ENCODE measurements at regions not wholly inside any gene's neighbourhood (a gene's known extent, or its start where the extent isn't known, plus 50 kb on each side); places are given as distances from the start of the nearest gene placed in this dataset.

DNA sequence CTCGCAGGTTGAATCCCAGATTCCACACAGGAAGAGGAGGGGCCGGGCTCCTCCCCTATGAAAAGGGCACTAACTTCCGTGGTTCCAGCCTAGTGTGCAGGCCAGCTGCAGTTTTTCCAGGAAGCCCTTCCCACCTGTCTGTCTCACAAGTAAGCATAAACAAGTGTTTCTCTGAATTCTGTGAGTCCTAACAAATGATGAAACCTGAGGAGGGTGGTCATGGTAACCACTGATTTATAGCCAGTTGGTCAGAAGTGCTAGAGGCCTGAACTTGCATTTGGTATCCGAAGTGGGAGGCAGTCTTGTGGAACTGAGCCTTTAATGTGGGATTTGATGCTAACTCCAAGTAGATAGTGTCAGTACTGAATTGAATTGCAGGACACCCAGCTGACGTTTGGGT lies 54.7 kb upstream of the STEAP4 start:
- no peak for DNase-seq (ENCODE audit: low read depth, low spot score)
- Histone ChIP-seq H3K4me3 (no peak overlapping the region), H3K36me3 (ENCODE audit: insufficient read depth, low read length) (no peaks in the 10 kb centered on the region), H3K9ac (ENCODE audit: insufficient read length) (no peak overlapping the region), H3K9me3 (ENCODE audit: low read depth, low read length) (no peaks in the 10 kb centered on the region), H3K27ac (no peak overlapping the region)
- TF ChIP-seq FOXP2 (optimal IDR thresholded peaks at IDR 0.05; ENCODE audit: control extremely low read depth, extremely low read length, insufficient read depth) = no peak
- TF ChIP-seq POLR2AphosphoS5 (IDR thresholded peaks at IDR 0.05; ENCODE audit: borderline replicate concordance, low read depth, low read length) = no peak
- no peak for TF ChIP-seq EZH2 (IDR thresholded peaks at IDR 0.05)

- no peaks in the 10 kb centered on the region for H3K9me3 ChIP-seq (ENCODE audit: low read depth, low read length)
- no peak overlapping the region for H3K27ac ChIP-seq
- no peaks in the 10 kb centered on the region for H3K36me3 ChIP-seq (ENCODE audit: insufficient read depth, low read length)
- no peak overlapping the region for H3K4me3 ChIP-seq
- no peak overlapping the region for H3K9ac ChIP-seq (ENCODE audit: insufficient read length)
- TF ChIP-seq FOXP2 (optimal IDR thresholded peaks at IDR 0.05; ENCODE audit: control extremely low read depth, extremely low read length, insufficient read depth) = no peak
- no peak for TF ChIP-seq POLR2AphosphoS5 (IDR thresholded peaks at IDR 0.05; ENCODE audit: borderline replicate concordance, low read depth, low read length)
- TF ChIP-seq EZH2 (IDR thresholded peaks at IDR 0.05) = no peak
- no peak for DNase-seq (ENCODE audit: low read depth, low spot score)
These were observed 52.2 kb upstream of the STEAP4 start for GRCh38 chr7:88358881-88359280.

DNA sequence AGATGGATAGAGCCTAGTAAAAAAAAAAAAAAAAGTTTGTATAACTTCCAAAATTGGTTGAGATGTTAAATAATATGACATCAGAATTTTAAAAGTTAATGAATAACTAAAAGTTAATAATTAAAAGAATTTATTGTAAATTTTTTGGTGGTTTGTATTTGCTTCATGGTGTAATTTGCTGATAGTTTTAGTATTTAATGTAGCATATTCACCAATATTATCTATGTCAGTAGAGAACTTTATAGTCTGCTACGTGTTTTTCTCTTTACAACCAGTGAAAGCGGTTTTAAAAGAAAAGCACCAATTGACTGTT lies 51.8 kb upstream of the STEAP4 start:
- no peaks in the 10 kb centered on the region for H3K9me3 ChIP-seq (ENCODE audit: low read depth, low read length)
- no peak overlapping the region for H3K27ac ChIP-seq
- no peak overlapping the region for H3K4me3 ChIP-seq
- no peak for TF ChIP-seq EZH2 (IDR thresholded peaks at IDR 0.05)
- no peak for TF ChIP-seq FOXP2 (optimal IDR thresholded peaks at IDR 0.05; ENCODE audit: control extremely low read depth, extremely low read length, insufficient read depth)
- TF ChIP-seq POLR2AphosphoS5 (IDR thresholded peaks at IDR 0.05; ENCODE audit: borderline replicate concordance, low read depth, low read length) = no peak
- H3K9ac ChIP-seq (ENCODE audit: insufficient read length) = no peak overlapping the region
- no peak for DNase-seq (ENCODE audit: low read depth, low spot score)
- H3K36me3 ChIP-seq (ENCODE audit: insufficient read depth, low read length) = no peaks in the 10 kb centered on the region

- H3K27ac ChIP-seq = no peak overlapping the region
- H3K36me3 ChIP-seq (ENCODE audit: insufficient read depth, low read length) = no peaks in the 10 kb centered on the region
- no peaks in the 10 kb centered on the region for H3K9me3 ChIP-seq (ENCODE audit: low read depth, low read length)
- TF ChIP-seq FOXP2 (optimal IDR thresholded peaks at IDR 0.05; ENCODE audit: control extremely low read depth, extremely low read length, insufficient read depth) = no peak
- TF ChIP-seq POLR2AphosphoS5 (IDR thresholded peaks at IDR 0.05; ENCODE audit: borderline replicate concordance, low read depth, low read length) = no peak
- TF ChIP-seq EZH2 (IDR thresholded peaks at IDR 0.05) = no peak
- H3K9ac ChIP-seq (ENCODE audit: insufficient read length) = no peak overlapping the region
- no peak for DNase-seq (ENCODE audit: low read depth, low spot score)
- H3K4me3 ChIP-seq = no peak overlapping the region
These were observed 51.3 kb upstream of the STEAP4 start for GRCh38 chr7:88357781-88358525.

- DNase-seq (ENCODE audit: low read depth, low spot score) = no peak
- Histone ChIP-seq H3K4me3 (no peak overlapping the region), H3K27ac (no peak overlapping the region), H3K9ac (ENCODE audit: insufficient read length) (no peak overlapping the region), H3K9me3 (ENCODE audit: low read depth, low read length) (no peaks in the 10 kb centered on the region), H3K36me3 (ENCODE audit: insufficient read depth, low read length) (no peaks in the 10 kb centered on the region)
- TF ChIP-seq FOXP2 (optimal IDR thresholded peaks at IDR 0.05; ENCODE audit: control extremely low read depth, extremely low read length, insufficient read depth) (no peak), EZH2 (IDR thresholded peaks at IDR 0.05) (no peak), POLR2AphosphoS5 (IDR thresholded peaks at IDR 0.05; ENCODE audit: borderline replicate concordance, low read depth, low read length) (no peak)
These were observed 50.6 kb upstream of the STEAP4 start for GRCh38 chr7:88357294-88357693.

All from SK-N-MC (cell line).